ENCODE measurements at regions not wholly inside any gene's neighbourhood (a gene's known extent, or its start where the extent isn't known, plus 50 kb on each side); places are given as distances from the start of the nearest gene placed in this dataset.

DNA sequence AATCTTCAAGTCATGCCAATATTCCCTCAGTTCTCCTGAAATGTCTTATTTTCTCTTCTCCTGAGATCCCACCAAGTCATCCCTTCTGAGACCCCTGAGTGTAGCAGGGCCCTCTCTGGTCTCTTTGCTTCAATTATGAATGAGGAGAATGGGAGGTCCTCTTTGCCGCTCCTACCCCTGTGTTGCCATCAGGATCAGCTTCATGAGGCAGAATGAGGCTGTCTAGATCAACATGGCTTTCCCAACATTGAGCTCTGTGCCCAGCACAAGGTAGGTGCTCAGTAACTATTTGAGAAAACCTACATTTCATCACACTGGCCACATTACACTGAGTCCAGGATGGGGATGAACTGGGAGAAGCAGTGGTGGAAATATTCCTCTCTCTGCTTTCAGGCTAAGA is 107.2 kb downstream of the ZNF280B start:
- TF ChIP-seq RARB (CRISPR knock-in tag; IDR thresholded peaks at IDR 0.05) (no peak), SNAI2 (CRISPR knock-in tag; IDR thresholded peaks at IDR 0.05) (no peak), BACH2 (CRISPR knock-in tag; IDR thresholded peaks at IDR 0.05; ENCODE audit: borderline replicate concordance) (no peak), CSDC2 (CRISPR knock-in tag; IDR thresholded peaks at IDR 0.05) (no peak), ZC3H10 (CRISPR knock-in tag; IDR thresholded peaks at IDR 0.05) (no peak), ZFP30 (CRISPR knock-in tag; IDR thresholded peaks at IDR 0.05) (no peak), TCF4 (CRISPR knock-in tag; IDR thresholded peaks at IDR 0.05; ENCODE audit: borderline replicate concordance) (no peak), ZNF70 (CRISPR knock-in tag; IDR thresholded peaks at IDR 0.05) (no peak), GLIS3 (CRISPR knock-in tag; IDR thresholded peaks at IDR 0.05) (no peak), ESRRG (CRISPR knock-in tag; IDR thresholded peaks at IDR 0.05) (no peak), TOX (CRISPR knock-in tag; IDR thresholded peaks at IDR 0.05; ENCODE audit: borderline replicate concordance) (no peak), ARNTL (CRISPR knock-in tag; IDR thresholded peaks at IDR 0.05; ENCODE audit: borderline replicate concordance, low read depth) (no peak)
- TF ChIP-seq, protein P1, sequence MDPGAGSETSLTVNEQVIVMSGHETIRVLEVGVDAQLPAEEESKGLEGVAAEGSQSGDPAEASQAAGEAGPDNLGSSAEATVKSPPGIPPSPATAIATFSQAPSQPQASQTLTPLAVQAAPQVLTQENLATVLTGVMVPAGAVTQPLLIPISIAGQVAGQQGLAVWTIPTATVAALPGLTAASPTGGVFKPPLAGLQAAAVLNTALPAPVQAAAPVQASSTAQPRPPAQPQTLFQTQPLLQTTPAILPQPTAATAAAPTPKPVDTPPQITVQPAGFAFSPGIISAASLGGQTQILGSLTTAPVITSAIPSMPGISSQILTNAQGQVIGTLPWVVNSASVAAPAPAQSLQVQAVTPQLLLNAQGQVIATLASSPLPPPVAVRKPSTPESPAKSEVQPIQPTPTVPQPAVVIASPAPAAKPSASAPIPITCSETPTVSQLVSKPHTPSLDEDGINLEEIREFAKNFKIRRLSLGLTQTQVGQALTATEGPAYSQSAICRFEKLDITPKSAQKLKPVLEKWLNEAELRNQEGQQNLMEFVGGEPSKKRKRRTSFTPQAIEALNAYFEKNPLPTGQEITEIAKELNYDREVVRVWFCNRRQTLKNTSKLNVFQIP (CRISPR knock-in tag; IDR thresholded peaks at IDR 0.05; ENCODE audit: borderline replicate concordance, low read depth), result no peak
- TF ChIP-seq, protein P2, sequence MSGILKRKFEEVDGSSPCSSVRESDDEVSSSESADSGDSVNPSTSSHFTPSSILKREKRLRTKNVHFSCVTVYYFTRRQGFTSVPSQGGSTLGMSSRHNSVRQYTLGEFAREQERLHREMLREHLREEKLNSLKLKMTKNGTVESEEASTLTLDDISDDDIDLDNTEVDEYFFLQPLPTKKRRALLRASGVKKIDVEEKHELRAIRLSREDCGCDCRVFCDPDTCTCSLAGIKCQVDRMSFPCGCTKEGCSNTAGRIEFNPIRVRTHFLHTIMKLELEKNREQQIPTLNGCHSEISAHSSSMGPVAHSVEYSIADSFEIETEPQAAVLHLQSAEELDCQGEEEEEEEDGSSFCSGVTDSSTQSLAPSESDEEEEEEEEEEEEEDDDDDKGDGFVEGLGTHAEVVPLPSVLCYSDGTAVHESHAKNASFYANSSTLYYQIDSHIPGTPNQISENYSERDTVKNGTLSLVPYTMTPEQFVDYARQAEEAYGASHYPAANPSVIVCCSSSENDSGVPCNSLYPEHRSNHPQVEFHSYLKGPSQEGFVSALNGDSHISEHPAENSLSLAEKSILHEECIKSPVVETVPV (CRISPR knock-in tag; IDR thresholded peaks at IDR 0.05), result no peak
- TF ChIP-seq, protein P3, sequence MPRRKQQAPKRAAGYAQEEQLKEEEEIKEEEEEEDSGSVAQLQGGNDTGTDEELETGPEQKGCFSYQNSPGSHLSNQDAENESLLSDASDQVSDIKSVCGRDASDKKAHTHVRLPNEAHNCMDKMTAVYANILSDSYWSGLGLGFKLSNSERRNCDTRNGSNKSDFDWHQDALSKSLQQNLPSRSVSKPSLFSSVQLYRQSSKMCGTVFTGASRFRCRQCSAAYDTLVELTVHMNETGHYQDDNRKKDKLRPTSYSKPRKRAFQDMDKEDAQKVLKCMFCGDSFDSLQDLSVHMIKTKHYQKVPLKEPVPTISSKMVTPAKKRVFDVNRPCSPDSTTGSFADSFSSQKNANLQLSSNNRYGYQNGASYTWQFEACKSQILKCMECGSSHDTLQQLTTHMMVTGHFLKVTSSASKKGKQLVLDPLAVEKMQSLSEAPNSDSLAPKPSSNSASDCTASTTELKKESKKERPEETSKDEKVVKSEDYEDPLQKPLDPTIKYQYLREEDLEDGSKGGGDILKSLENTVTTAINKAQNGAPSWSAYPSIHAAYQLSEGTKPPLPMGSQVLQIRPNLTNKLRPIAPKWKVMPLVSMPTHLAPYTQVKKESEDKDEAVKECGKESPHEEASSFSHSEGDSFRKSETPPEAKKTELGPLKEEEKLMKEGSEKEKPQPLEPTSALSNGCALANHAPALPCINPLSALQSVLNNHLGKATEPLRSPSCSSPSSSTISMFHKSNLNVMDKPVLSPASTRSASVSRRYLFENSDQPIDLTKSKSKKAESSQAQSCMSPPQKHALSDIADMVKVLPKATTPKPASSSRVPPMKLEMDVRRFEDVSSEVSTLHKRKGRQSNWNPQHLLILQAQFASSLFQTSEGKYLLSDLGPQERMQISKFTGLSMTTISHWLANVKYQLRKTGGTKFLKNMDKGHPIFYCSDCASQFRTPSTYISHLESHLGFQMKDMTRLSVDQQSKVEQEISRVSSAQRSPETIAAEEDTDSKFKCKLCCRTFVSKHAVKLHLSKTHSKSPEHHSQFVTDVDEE (CRISPR knock-in tag; IDR thresholded peaks at IDR 0.05), result no peak
- no peak for ATAC-seq

DNA sequence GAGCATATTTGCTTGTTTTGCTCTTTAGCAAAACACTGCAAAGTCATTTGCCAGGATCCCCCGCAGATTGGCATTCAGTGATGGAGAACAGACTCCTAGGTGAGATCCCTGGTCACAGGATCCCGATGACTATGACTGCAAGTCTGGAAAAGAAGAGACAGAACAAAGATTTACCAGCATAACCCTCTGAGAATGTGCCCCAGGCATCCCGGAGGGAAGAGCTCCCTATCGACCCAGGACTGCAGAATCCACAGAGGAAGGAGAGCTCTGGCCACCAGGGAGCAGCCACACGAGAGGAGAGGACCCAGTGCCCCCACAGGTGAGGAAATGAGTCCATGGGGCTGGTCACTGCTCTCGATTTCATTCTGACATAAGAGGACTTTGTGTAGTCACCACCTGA is 105.2 kb downstream of the ZNF280B start:
- no peak for ATAC-seq
- TF ChIP-seq ARNTL (CRISPR knock-in tag; IDR thresholded peaks at IDR 0.05; ENCODE audit: borderline replicate concordance, low read depth) (no peak), TCF4 (CRISPR knock-in tag; IDR thresholded peaks at IDR 0.05; ENCODE audit: borderline replicate concordance) (no peak), GLIS3 (CRISPR knock-in tag; IDR thresholded peaks at IDR 0.05) (no peak), ZFP30 (CRISPR knock-in tag; IDR thresholded peaks at IDR 0.05) (no peak), SNAI2 (CRISPR knock-in tag; IDR thresholded peaks at IDR 0.05) (no peak), ZNF8 (CRISPR knock-in tag; IDR thresholded peaks at IDR 0.05) (no peak), PPARA (CRISPR knock-in tag; IDR thresholded peaks at IDR 0.05; ENCODE audit: borderline replicate concordance) (no peak), TOX (CRISPR knock-in tag; IDR thresholded peaks at IDR 0.05; ENCODE audit: borderline replicate concordance) (no peak), ZNF70 (CRISPR knock-in tag; IDR thresholded peaks at IDR 0.05) (no peak), ESRRG (CRISPR knock-in tag; IDR thresholded peaks at IDR 0.05) (no peak), ISL1 (CRISPR knock-in tag; IDR thresholded peaks at IDR 0.05) (no peak), ZC3H10 (CRISPR knock-in tag; IDR thresholded peaks at IDR 0.05) (no peak), RARB (CRISPR knock-in tag; IDR thresholded peaks at IDR 0.05) (no peak), ZFP3 (CRISPR knock-in tag; IDR thresholded peaks at IDR 0.05) (no peak), BACH2 (CRISPR knock-in tag; IDR thresholded peaks at IDR 0.05; ENCODE audit: borderline replicate concordance) (no peak), ZNF565 (CRISPR knock-in tag; conservative IDR thresholded peaks at IDR 0.05; ENCODE audit: low read depth) (no peak)
- TF ChIP-seq, protein P2 (CRISPR knock-in tag; IDR thresholded peaks at IDR 0.05), result no peak
- TF ChIP-seq, protein P3 (CRISPR knock-in tag; IDR thresholded peaks at IDR 0.05), result no peak
